Endothelial cell (in vitro differentiated cells): ENCODE measurements at regions not wholly inside any gene's neighbourhood (a gene's known extent, or its start where the extent isn't known, plus 50 kb on each side); places are given as distances from the start of the nearest gene placed in this dataset.

ENCODE experiments used
- DNase-seq: peaks from one replicate; pipeline ENCODE4 v3.0.0; 2021; ENCODE audit warnings: low spot score
- H3K27ac Mint-ChIP-seq: one replicate; pipeline ENCODE4 v1.8.0; 2021; ENCODE audit warnings: mixed read lengths, inconsistent platforms; ENCODE audit not compliant: unreplicated experiment
- H3K27me3 Mint-ChIP-seq: one replicate; pipeline ENCODE4 v1.8.0; 2021; ENCODE audit warnings: mild to moderate bottlenecking, moderate library complexity, mixed read lengths, inconsistent platforms; ENCODE audit not compliant: unreplicated experiment
- H3K36me3 Mint-ChIP-seq: one replicate; pipeline ENCODE4 v1.8.0; 2021; ENCODE audit warnings: mild to moderate bottlenecking, low read depth, mixed read lengths, inconsistent platforms; ENCODE audit not compliant: unreplicated experiment
- H3K4me1 Mint-ChIP-seq: one replicate; pipeline ENCODE4 v1.8.0; 2021; ENCODE audit warnings: mild to moderate bottlenecking, mixed read lengths, inconsistent platforms; ENCODE audit not compliant: unreplicated experiment
- H3K4me3 Mint-ChIP-seq: one replicate; pipeline ENCODE4 v1.8.0; 2021; ENCODE audit warnings: mild to moderate bottlenecking, mixed read lengths, inconsistent platforms; ENCODE audit not compliant: unreplicated experiment
- H3K9me3 Mint-ChIP-seq: one replicate; pipeline ENCODE4 v1.8.0; 2021; ENCODE audit warnings: mixed read lengths, inconsistent platforms; ENCODE audit not compliant: unreplicated experiment
- TF ChIP-seq, protein P1 (sequence below): fragments of 200-600 bp; sonication (generic); IDR thresholded peaks from one replicate; pipeline ENCODE4 v1.5.0; 2021; ENCODE audit warnings: antibody characterized with exemption; ENCODE audit not compliant: unreplicated experiment

DNA sequence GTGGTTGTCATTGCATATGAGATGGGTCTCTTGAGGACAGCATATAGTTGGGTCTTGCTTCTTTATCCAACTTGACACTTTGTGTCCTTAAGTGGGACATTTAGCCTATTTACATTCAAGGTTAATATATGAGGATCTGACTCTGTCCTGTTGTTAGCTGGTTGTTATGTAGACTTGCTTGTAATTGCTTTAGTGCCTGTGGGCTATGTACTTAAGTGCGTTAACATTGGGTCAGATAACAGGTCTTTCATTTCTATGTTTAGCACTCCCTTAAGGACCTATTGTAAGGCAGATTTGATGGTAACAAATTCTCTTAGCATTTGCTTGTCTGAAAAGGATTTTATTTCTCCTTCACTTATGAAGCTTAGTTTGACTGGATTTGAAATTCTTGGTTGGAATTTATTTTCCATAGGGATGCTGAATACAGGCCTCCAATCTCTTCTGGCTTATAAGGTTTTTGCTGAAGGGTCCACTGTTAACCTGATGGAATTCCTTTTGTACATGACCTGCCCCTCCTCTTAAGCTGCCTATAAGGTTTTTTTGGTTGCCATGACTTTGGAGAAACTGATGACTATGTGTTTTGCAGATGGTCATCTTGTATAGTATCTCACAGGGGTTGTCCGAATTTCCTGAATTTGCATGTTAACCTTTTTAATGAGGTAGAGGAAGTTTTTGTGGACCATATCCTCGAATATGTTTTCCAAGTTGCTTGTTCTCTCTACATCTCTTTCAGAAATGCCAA is 162.0 kb downstream of the NKX6-1 start:
- Mint-ChIP-seq H3K36me3 (peaks cover 3% of the 10 kb centered on the region), H3K27ac (no peak overlapping the region), H3K9me3 (peaks cover 7% of the 10 kb centered on the region)

DNA sequence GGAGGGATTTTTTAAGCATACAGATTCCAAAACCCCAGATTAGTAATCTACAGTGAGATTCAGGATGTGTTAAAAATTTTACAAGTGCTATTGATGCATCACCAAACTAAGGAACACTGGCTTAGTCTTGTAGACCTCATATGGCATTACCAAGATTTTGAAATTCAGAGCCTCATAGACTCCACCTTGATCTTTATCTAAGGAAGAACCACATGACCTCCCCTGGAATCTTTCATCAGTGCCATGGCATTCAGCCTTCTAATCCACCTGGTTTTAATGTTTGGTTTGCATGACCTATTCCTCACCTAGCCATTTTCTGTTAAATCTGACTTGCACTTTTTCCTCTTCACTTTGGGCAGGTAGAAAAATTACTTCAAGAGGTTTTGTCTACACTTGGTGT is 171.6 kb downstream of the NKX6-1 start:
- Mint-ChIP-seq H3K27ac (no peak overlapping the region), H3K4me3 (no peak overlapping the region), H3K27me3 (peaks cover 3% of the 10 kb centered on the region), H3K4me1 (no peaks in the 10 kb centered on the region), H3K36me3 (no peaks in the 10 kb centered on the region), H3K9me3 (no peaks in the 10 kb centered on the region)
- TF ChIP-seq, protein P1, sequence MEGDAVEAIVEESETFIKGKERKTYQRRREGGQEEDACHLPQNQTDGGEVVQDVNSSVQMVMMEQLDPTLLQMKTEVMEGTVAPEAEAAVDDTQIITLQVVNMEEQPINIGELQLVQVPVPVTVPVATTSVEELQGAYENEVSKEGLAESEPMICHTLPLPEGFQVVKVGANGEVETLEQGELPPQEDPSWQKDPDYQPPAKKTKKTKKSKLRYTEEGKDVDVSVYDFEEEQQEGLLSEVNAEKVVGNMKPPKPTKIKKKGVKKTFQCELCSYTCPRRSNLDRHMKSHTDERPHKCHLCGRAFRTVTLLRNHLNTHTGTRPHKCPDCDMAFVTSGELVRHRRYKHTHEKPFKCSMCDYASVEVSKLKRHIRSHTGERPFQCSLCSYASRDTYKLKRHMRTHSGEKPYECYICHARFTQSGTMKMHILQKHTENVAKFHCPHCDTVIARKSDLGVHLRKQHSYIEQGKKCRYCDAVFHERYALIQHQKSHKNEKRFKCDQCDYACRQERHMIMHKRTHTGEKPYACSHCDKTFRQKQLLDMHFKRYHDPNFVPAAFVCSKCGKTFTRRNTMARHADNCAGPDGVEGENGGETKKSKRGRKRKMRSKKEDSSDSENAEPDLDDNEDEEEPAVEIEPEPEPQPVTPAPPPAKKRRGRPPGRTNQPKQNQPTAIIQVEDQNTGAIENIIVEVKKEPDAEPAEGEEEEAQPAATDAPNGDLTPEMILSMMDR: no peak
- no peak for DNase-seq

More for the DNA sequence above, 162.0 kb downstream of the NKX6-1 start:
- DNase-seq: no peak
- TF ChIP-seq, protein P1: no peak
- no peaks in the 10 kb centered on the region for H3K4me1 Mint-ChIP-seq
- no peak overlapping the region for H3K4me3 Mint-ChIP-seq
- no peaks in the 10 kb centered on the region for H3K27me3 Mint-ChIP-seq

DNA sequence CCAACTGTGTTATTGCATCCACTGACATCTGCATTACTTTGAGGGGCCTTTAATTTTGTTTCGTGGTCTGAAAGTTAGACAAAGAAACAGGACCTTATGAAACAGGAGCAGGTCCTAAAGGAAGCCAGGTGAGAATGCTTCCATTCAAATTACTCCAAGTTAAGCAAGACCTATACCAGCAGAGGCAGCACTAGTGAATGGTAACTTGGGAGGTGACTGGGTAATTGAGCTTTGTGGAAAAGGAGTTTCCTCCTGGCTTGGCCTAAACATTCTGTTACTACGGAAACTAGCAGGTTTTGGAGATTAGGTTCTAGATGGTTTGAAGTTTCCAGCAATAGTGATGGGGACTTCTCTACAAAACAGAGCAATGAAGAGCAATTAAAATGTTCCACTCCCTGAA is 173.5 kb downstream of the NKX6-1 start:
- Mint-ChIP-seq H3K9me3 (no peaks in the 10 kb centered on the region), H3K4me1 (no peaks in the 10 kb centered on the region), H3K36me3 (no peaks in the 10 kb centered on the region), H3K27ac (no peak overlapping the region), H3K4me3 (no peak overlapping the region), H3K27me3 (peaks cover 3% of the 10 kb centered on the region)
- DNase-seq: no peak
- TF ChIP-seq, protein P1: no peak

DNA sequence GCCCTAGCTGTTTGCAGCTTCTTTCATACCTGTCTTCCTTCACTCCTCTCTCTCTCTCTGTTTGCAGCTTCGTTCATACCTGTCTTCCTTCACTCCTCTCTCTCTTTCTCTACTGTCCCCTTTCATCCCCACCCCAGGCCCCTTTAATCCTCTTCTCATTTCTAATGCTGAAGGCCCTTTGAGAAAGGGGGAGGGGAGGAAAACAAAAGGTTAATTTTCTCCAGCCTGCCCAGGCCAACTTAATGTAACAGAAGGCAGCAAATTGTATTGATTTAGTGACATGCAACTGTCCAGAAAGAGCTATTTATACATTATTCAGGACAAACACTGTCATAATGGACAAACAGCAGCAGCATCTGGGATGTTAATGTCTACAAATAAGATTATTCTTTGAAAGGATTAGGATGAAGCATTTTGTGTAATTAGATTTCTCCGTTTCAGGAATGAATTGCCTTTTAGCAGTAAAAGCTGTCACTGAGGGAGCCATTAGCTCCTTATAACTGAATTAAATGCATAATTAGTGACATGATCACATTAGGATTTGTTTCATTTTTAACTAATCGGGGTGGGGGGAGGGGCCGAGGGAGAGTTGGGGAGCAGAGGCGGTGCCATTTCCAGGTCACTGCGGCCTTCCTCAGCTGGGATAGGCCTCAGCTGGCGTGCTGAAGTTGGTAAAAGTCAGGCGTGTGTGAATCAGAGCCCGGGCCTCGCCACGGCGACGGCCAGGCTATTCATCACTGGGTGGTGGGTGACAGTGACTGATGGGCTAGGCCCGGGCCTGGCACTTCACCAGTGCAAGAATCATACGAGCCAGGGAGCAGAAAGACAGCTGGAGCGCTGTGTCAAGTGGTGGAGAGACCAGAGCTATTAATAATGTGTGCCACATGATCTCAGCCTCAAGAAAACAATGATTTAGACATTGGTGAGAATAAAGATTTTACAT is 174.5 kb downstream of the NKX6-1 start:
- Mint-ChIP-seq H3K4me3 (no peak overlapping the region), H3K27ac (no peak overlapping the region), H3K27me3 (peaks cover 3% of the 10 kb centered on the region), H3K9me3 (no peaks in the 10 kb centered on the region), H3K36me3 (no peaks in the 10 kb centered on the region), H3K4me1 (no peaks in the 10 kb centered on the region)
- TF ChIP-seq, protein P1: no peak
- DNase-seq: no peak
